MCF 10A (cell line): ENCODE measurements at regions not wholly inside any gene's neighbourhood (a gene's known extent, or its start where the extent isn't known, plus 50 kb on each side); places are given as distances from the start of the nearest gene placed in this dataset.

Experiments
- BruUV-seq: library from RNA; stranded (reverse); fragments of 400-500 nt; replicated peaks from 2 replicates; lab custom pipeline; 2021; lab: Mats Ljungman, UMichigan
- CTCF ChIA-PET: fragments of 300-600 bp; sonication (Branson Sonifier 250); formaldehyde crosslinking; extraction: SDS; loops from one replicate; lab custom pipeline; 2021; ENCODE audit warnings: antibody characterized with exemption, inconsistent platforms; lab: Yijun Ruan, JAX
- POLR2A ChIA-PET: fragments of 300-600, 350-650 bp; sonication (Branson Sonifier 250); formaldehyde crosslinking; extraction: SDS; loops from one replicate; lab custom pipeline; 2020; ENCODE audit warnings: antibody characterized with exemption, inconsistent platforms; lab: Yijun Ruan, JAX
- DNase-seq: peaks from one replicate; pipeline ENCODE4 v3.0.0-alpha.2; 2018; ENCODE audit not compliant: unreplicated experiment
- H3K27ac Mint-ChIP-seq: one replicate; pipeline ENCODE4 v1.8.0; 2022; ENCODE audit warnings: mild to moderate bottlenecking, low read depth, mixed read lengths; ENCODE audit not compliant: unreplicated experiment
- H3K27me3 Mint-ChIP-seq: one replicate; pipeline ENCODE4 v1.8.0; 2022; ENCODE audit warnings: mixed read lengths; ENCODE audit not compliant: insufficient read depth, unreplicated experiment
- H3K36me3 Mint-ChIP-seq: one replicate; pipeline ENCODE4 v1.8.0; 2022; ENCODE audit warnings: mild to moderate bottlenecking, moderate library complexity, mixed read lengths; ENCODE audit not compliant: insufficient read depth, unreplicated experiment
- H3K4me1 Mint-ChIP-seq: one replicate; pipeline ENCODE4 v1.8.0; 2022; ENCODE audit warnings: mixed read lengths; ENCODE audit not compliant: insufficient read depth, unreplicated experiment
- H3K4me3 Mint-ChIP-seq: one replicate; pipeline ENCODE4 v1.8.0; 2022; ENCODE audit warnings: mild to moderate bottlenecking, moderate library complexity, mixed read lengths; ENCODE audit not compliant: unreplicated experiment
- H3K9me3 Mint-ChIP-seq: one replicate; pipeline ENCODE4 v1.8.0; 2022; ENCODE audit warnings: mixed read lengths; ENCODE audit not compliant: unreplicated experiment
- CTCF ChIP-seq: fragments of 200-600 bp; IDR thresholded peaks from one replicate; pipeline ENCODE4 v1.8.0; 2022; ENCODE audit warnings: antibody characterized with exemption, mild to moderate bottlenecking; ENCODE audit not compliant: unreplicated experiment
- intact Hi-C: fragments of 100-400 bp; cut with micrococcal nuclease; formaldehyde crosslinking; loops from 2 replicates; pipeline ENCODE4 v1.14.1; 2022

DNA sequence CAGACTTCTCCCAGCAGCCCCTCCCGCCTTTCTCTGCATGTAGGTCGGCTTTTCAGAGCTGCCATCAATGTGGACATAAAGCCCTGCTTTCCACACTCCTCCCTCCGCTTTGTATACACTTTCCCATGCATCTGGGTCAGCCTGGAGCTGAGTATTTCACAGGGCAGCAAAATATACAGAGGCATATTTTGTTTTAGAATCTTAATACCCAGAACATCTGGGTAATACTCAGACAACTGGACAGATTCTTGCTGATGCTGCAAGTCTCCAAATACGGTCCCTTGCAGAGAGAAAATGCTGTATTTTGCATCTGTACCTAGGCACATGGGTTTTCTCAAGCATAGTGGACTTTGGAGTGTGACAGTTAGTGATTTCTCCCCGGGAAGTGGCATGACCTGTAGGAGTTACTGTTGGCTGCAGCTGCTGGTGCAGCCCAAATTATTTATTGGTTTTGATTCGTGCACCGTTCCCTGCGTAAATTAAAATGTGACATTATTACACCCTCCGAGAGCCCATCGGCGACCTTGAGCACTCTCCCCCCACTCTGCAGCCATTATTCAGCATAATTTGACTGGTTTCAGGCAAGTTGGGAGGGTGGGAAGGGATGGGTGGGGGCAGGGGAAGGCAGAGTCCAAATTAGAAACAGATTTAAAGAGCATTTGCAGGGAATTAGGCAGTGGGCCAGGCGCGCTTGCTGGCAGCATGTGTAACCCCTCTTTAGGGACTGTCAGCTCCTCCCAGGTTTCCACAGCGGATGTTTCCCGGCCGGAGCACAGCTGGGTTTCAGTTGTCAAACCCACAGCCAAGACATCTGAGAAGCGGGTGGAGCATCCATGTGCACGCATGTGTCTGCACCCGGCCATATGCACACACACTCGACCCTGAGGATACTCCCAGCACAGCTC is 100.8 kb downstream of the CPN2 start:
- Mint-ChIP-seq H3K27me3 (peaks cover 21% of the 10 kb centered on the region), H3K4me3 (no peak overlapping the region)
- CTCF ChIA-PET = interaction anchor here (0.5 to 1.1 kb wide), 3 partner anchors 11 to 72 kb away, joined by 3 read pairs; no protein-coding TSS in a partner anchor

DNA sequence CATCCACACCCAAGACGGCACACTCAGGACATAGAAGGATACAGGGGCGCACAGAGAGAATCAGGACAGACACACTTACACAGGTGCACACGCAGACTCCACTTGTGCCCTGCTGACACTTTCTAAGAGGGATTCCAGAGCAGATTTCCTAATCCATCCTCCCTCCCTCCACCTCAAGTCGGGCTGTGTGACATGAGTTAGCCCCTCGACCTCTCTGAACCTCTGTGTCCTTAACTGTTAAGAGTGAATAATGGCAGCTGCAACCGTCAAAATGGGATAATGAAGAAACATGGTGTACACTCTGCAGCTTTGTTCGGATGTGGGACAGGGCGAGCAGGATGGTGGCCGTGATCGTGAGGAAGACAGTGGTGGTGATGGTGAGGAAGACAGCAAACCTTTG is 100.1 kb downstream of the CPN2 start:
- no peak for DNase-seq
- Mint-ChIP-seq H3K4me1 (no peaks in the 10 kb centered on the region), H3K4me3 (no peak overlapping the region), H3K9me3 (no peaks in the 10 kb centered on the region), H3K27me3 (peaks cover 21% of the 10 kb centered on the region), H3K27ac (no peak overlapping the region), H3K36me3 (no peaks in the 10 kb centered on the region)
- ChIA-PET POLR2A (no interaction called here), CTCF (interaction anchor here (0.5 kb wide), 1 partner anchor 12 kb away, joined by 3 read pairs; no protein-coding TSS in a partner anchor)
- no TSS peak for BruUV-seq
- no peak for TF ChIP-seq CTCF
- intact Hi-C loops = no loop called here

More for the DNA sequence above, 100.8 kb downstream of the CPN2 start:
- no peak overlapping the region for H3K27ac Mint-ChIP-seq
- intact Hi-C loops = no loop called here
- BruUV-seq = no TSS peak
- H3K4me1 Mint-ChIP-seq = no peaks in the 10 kb centered on the region
- POLR2A ChIA-PET = no interaction called here
- no peak for DNase-seq
- no peak for TF ChIP-seq CTCF
- H3K9me3 Mint-ChIP-seq = no peaks in the 10 kb centered on the region
- peaks cover 4% of the 10 kb centered on the region for H3K36me3 Mint-ChIP-seq

- POLR2A ChIA-PET = no interaction called here
Measured at GRCh38 chr3:194251461-194251860, 99.7 kb downstream of the CPN2 start.

More at GRCh38 chr3:194251461-194251860, 99.7 kb downstream of the CPN2 start:
- CTCF ChIA-PET = no interaction called here
- Mint-ChIP-seq H3K4me1 (no peaks in the 10 kb centered on the region), H3K36me3 (no peaks in the 10 kb centered on the region), H3K9me3 (no peaks in the 10 kb centered on the region), H3K27me3 (peaks cover 21% of the 10 kb centered on the region), H3K4me3 (no peak overlapping the region), H3K27ac (no peak overlapping the region)
- TF ChIP-seq CTCF = no peak
- intact Hi-C loops = no loop called here
- BruUV-seq = no TSS peak
- DNase-seq = no peak
